ENCODE measurements at regions not wholly inside any gene's neighbourhood (a gene's known extent, or its start where the extent isn't known, plus 50 kb on each side); places are given as distances from the start of the nearest gene placed in this dataset.

GRCh38 chr18:39524370-39524769 lies 1958.8 kb upstream of the CELF4 start (continued):
- TF ChIP-seq ATF2 (IDR thresholded peaks at IDR 0.05; ENCODE audit: low read length), result no peak
- no peak for TF ChIP-seq JUN (IDR thresholded peaks at IDR 0.05; ENCODE audit: low read depth, low read length)
- no peak for TF ChIP-seq GTF2F1 (IDR thresholded peaks at IDR 0.05; ENCODE audit: borderline replicate concordance, low read depth, low read length)
- no peak for TF ChIP-seq CHD2 (IDR thresholded peaks at IDR 0.05; ENCODE audit: low read length)
- no peak for TF ChIP-seq EZH2 (IDR thresholded peaks at IDR 0.05; ENCODE audit: low read depth, low read length, severe bottlenecking)
- no peak for TF ChIP-seq CBX8 (IDR thresholded peaks at IDR 0.05; ENCODE audit: borderline replicate concordance, low read depth, low read length)

Data from H1 (cell line).